Activated naive CD4-positive, alpha-beta T cell treated with anti-CD3 and anti-CD28 coated beads, Interleukin-2, amount 50 U/mL, for 24 hours (primary cell): ENCODE measurements at regions not wholly inside any gene's neighbourhood (a gene's known extent, or its start where the extent isn't known, plus 50 kb on each side); places are given as distances from the start of the nearest gene placed in this dataset.

Experiments used
- H3K27ac Mint-ChIP-seq: one replicate; pipeline ENCODE4 v1.8.0; 2021; ENCODE audit warnings: mild to moderate bottlenecking, mixed read lengths
- H3K27me3 Mint-ChIP-seq: one replicate; pipeline ENCODE4 v1.8.0; 2021; ENCODE audit warnings: mixed read lengths
- H3K36me3 Mint-ChIP-seq: one replicate; pipeline ENCODE4 v1.8.0; 2021; ENCODE audit warnings: mixed read lengths
- H3K4me1 Mint-ChIP-seq: one replicate; pipeline ENCODE4 v1.8.0; 2021; ENCODE audit warnings: mixed read lengths
- H3K4me3 Mint-ChIP-seq: one replicate; pipeline ENCODE4 v1.8.0; 2021; ENCODE audit warnings: mild to moderate bottlenecking, mixed read lengths
- H3K9me3 Mint-ChIP-seq: one replicate; pipeline ENCODE4 v1.8.0; 2021; ENCODE audit warnings: mixed read lengths

GRCh38 chr12:81963636-81964035, 204.5 kb upstream of the PPFIA2 start:
- H3K4me1 Mint-ChIP-seq: no peaks in the 10 kb centered on the region
- no peak overlapping the region for H3K4me3 Mint-ChIP-seq
- no peaks in the 10 kb centered on the region for H3K36me3 Mint-ChIP-seq
- no peaks in the 10 kb centered on the region for H3K27me3 Mint-ChIP-seq
- H3K27ac Mint-ChIP-seq: no peak overlapping the region
- no peaks in the 10 kb centered on the region for H3K9me3 Mint-ChIP-seq

GRCh38 chr12:81963026-81963425, 203.9 kb upstream of the PPFIA2 start:
- Mint-ChIP-seq H3K27me3 (no peaks in the 10 kb centered on the region), H3K4me1 (no peaks in the 10 kb centered on the region), H3K27ac (no peak overlapping the region), H3K4me3 (no peak overlapping the region), H3K36me3 (no peaks in the 10 kb centered on the region), H3K9me3 (no peaks in the 10 kb centered on the region)

GRCh38 chr12:81962126-81962856, 203.1 kb upstream of the PPFIA2 start:
- no peaks in the 10 kb centered on the region for H3K36me3 Mint-ChIP-seq

GRCh38 chr12:81958406-81958805, 199.3 kb upstream of the PPFIA2 start:
- Mint-ChIP-seq H3K27ac (no peak overlapping the region), H3K9me3 (no peaks in the 10 kb centered on the region), H3K27me3 (no peaks in the 10 kb centered on the region)

More at GRCh38 chr12:81962126-81962856, 203.1 kb upstream of the PPFIA2 start:
- Mint-ChIP-seq H3K4me1 (no peaks in the 10 kb centered on the region), H3K9me3 (no peaks in the 10 kb centered on the region), H3K27me3 (no peaks in the 10 kb centered on the region), H3K27ac (no peak overlapping the region), H3K4me3 (no peak overlapping the region)

GRCh38 chr12:81957631-81958030, 198.5 kb upstream of the PPFIA2 start:
- no peaks in the 10 kb centered on the region for H3K27me3 Mint-ChIP-seq
- no peak overlapping the region for H3K4me3 Mint-ChIP-seq
- no peak overlapping the region for H3K27ac Mint-ChIP-seq
- no peaks in the 10 kb centered on the region for H3K9me3 Mint-ChIP-seq
- peaks cover 6% of the 10 kb centered on the region for H3K4me1 Mint-ChIP-seq
- no peaks in the 10 kb centered on the region for H3K36me3 Mint-ChIP-seq

More at GRCh38 chr12:81958406-81958805, 199.3 kb upstream of the PPFIA2 start:
- H3K36me3 Mint-ChIP-seq: no peaks in the 10 kb centered on the region
- no peak overlapping the region for H3K4me3 Mint-ChIP-seq
- no peaks in the 10 kb centered on the region for H3K4me1 Mint-ChIP-seq

GRCh38 chr12:81956468-81956860, 197.3 kb upstream of the PPFIA2 start:
- Mint-ChIP-seq H3K27me3 (no peaks in the 10 kb centered on the region), H3K36me3 (no peaks in the 10 kb centered on the region), H3K4me1 (peaks cover 6% of the 10 kb centered on the region), H3K9me3 (no peaks in the 10 kb centered on the region), H3K27ac (no peak overlapping the region), H3K4me3 (no peak overlapping the region)

- Mint-ChIP-seq H3K36me3 (no peaks in the 10 kb centered on the region), H3K4me3 (no peak overlapping the region), H3K9me3 (no peaks in the 10 kb centered on the region), H3K4me1 (peaks cover 24% of the 10 kb centered on the region), H3K27me3 (no peaks in the 10 kb centered on the region), H3K27ac (no peak overlapping the region)
Measured at GRCh38 chr12:81953541-81953940, 194.4 kb upstream of the PPFIA2 start.

- Mint-ChIP-seq H3K4me1 (peaks cover 30% of the 10 kb centered on the region), H3K27ac (no peak overlapping the region), H3K27me3 (no peaks in the 10 kb centered on the region), H3K36me3 (no peaks in the 10 kb centered on the region), H3K9me3 (no peaks in the 10 kb centered on the region), H3K4me3 (no peak overlapping the region)
Measured at GRCh38 chr12:81950871-81951270, 191.7 kb upstream of the PPFIA2 start.

GRCh38 chr12:81949841-81950308, 190.7 kb upstream of the PPFIA2 start:
- Mint-ChIP-seq H3K4me1 (peaks cover 31% of the 10 kb centered on the region), H3K27me3 (no peaks in the 10 kb centered on the region), H3K27ac (no peak overlapping the region), H3K4me3 (no peak overlapping the region), H3K9me3 (no peaks in the 10 kb centered on the region), H3K36me3 (no peaks in the 10 kb centered on the region)

GRCh38 chr12:81949416-81949815, 190.3 kb upstream of the PPFIA2 start:
- H3K4me1 Mint-ChIP-seq: peaks cover 36% of the 10 kb centered on the region
- no peaks in the 10 kb centered on the region for H3K9me3 Mint-ChIP-seq
- no peaks in the 10 kb centered on the region for H3K27me3 Mint-ChIP-seq
- H3K27ac Mint-ChIP-seq: no peak overlapping the region
- H3K4me3 Mint-ChIP-seq: no peak overlapping the region
- no peaks in the 10 kb centered on the region for H3K36me3 Mint-ChIP-seq

GRCh38 chr12:81944886-81945285, 185.7 kb upstream of the PPFIA2 start:
- Mint-ChIP-seq H3K27ac (no peak overlapping the region), H3K9me3 (peaks cover under 1% of the 10 kb centered on the region), H3K27me3 (no peaks in the 10 kb centered on the region), H3K36me3 (no peaks in the 10 kb centered on the region), H3K4me3 (no peak overlapping the region), H3K4me1 (peaks cover 64% of the 10 kb centered on the region)

- H3K36me3 Mint-ChIP-seq: no peaks in the 10 kb centered on the region
- H3K4me1 Mint-ChIP-seq: peaks cover 60% of the 10 kb centered on the region
- H3K27me3 Mint-ChIP-seq: no peaks in the 10 kb centered on the region
- peak overlapping the region; percentile 63 for H3K4me3 Mint-ChIP-seq
- H3K9me3 Mint-ChIP-seq: peaks cover 6% of the 10 kb centered on the region
- peak overlapping the region; percentile 76 for H3K27ac Mint-ChIP-seq
Measured at GRCh38 chr12:81942594-81942993, 183.4 kb upstream of the PPFIA2 start.

GRCh38 chr12:81930037-81930436, 170.9 kb upstream of the PPFIA2 start:
- no peaks in the 10 kb centered on the region for H3K4me1 Mint-ChIP-seq

GRCh38 chr12:81896771-81897170, 137.6 kb upstream of the PPFIA2 start:
- no peaks in the 10 kb centered on the region for H3K27me3 Mint-ChIP-seq
- no peak overlapping the region for H3K27ac Mint-ChIP-seq
- no peak overlapping the region for H3K4me3 Mint-ChIP-seq
- no peaks in the 10 kb centered on the region for H3K4me1 Mint-ChIP-seq
- peaks cover 4% of the 10 kb centered on the region for H3K36me3 Mint-ChIP-seq
- H3K9me3 Mint-ChIP-seq: peaks cover 5% of the 10 kb centered on the region

More at GRCh38 chr12:81930037-81930436, 170.9 kb upstream of the PPFIA2 start:
- Mint-ChIP-seq H3K36me3 (no peaks in the 10 kb centered on the region), H3K9me3 (no peaks in the 10 kb centered on the region), H3K4me3 (no peak overlapping the region), H3K27me3 (no peaks in the 10 kb centered on the region), H3K27ac (no peak overlapping the region)

- Mint-ChIP-seq H3K27me3 (no peaks in the 10 kb centered on the region), H3K27ac (no peak overlapping the region), H3K36me3 (no peaks in the 10 kb centered on the region), H3K4me3 (no peak overlapping the region), H3K9me3 (no peaks in the 10 kb centered on the region), H3K4me1 (no peaks in the 10 kb centered on the region)
Measured at GRCh38 chr12:81888961-81889360, 129.8 kb upstream of the PPFIA2 start.

GRCh38 chr12:81888106-81888740, 129.1 kb upstream of the PPFIA2 start:
- H3K36me3 Mint-ChIP-seq: no peaks in the 10 kb centered on the region
- H3K4me3 Mint-ChIP-seq: no peak overlapping the region
- no peak overlapping the region for H3K27ac Mint-ChIP-seq
- H3K4me1 Mint-ChIP-seq: no peaks in the 10 kb centered on the region
- H3K9me3 Mint-ChIP-seq: no peaks in the 10 kb centered on the region
- no peaks in the 10 kb centered on the region for H3K27me3 Mint-ChIP-seq
